Activated CD4-positive, alpha-beta T cell treated with anti-CD3 and anti-CD28 coated beads for 36 hours (primary cell): ENCODE measurements at regions not wholly inside any gene's neighbourhood (a gene's known extent, or its start where the extent isn't known, plus 50 kb on each side); places are given as distances from the start of the nearest gene placed in this dataset.

Experiments
- ATAC-seq: fragments of 200-7000 bp; cut with Tn5 transposase; one replicate; pipeline ENCODE4 v1.10.0; 2021; ENCODE audit warnings: mild to moderate bottlenecking, moderate library complexity
- CTCF ChIA-PET: fragments of 350-600 bp; sonication (Branson Sonifier 250); formaldehyde crosslinking; loops from one replicate; lab custom pipeline; 2021; ENCODE audit warnings: antibody characterized with exemption; lab: Charles Lee
- POLR2A ChIA-PET: fragments of 350-600 bp; sonication (Branson Sonifier 250); formaldehyde crosslinking; loops from one replicate; lab custom pipeline; 2021; ENCODE audit warnings: antibody characterized with exemption, inconsistent platforms; lab: Charles Lee
- DNase-seq: peaks from one replicate; pipeline ENCODE4 v3.0.0-alpha.2; 2020
- H3K27ac Mint-ChIP-seq: one replicate; pipeline ENCODE4 v1.8.0; 2021; ENCODE audit warnings: mixed read lengths
- H3K27me3 Mint-ChIP-seq: one replicate; pipeline ENCODE4 v1.8.0; 2021; ENCODE audit warnings: mixed read lengths
- H3K36me3 Mint-ChIP-seq: one replicate; pipeline ENCODE4 v1.8.0; 2021; ENCODE audit warnings: low read depth, mixed read lengths
- H3K4me1 Mint-ChIP-seq: one replicate; pipeline ENCODE4 v1.8.0; 2021; ENCODE audit warnings: mixed read lengths
- H3K4me3 Mint-ChIP-seq: one replicate; pipeline ENCODE4 v1.8.0; 2021; ENCODE audit warnings: mild to moderate bottlenecking, moderate library complexity, mixed read lengths
- H3K9me3 Mint-ChIP-seq: one replicate; pipeline ENCODE4 v1.8.0; 2021; ENCODE audit warnings: low read depth, mixed read lengths
- intact Hi-C, 2 experiments: fragments of 100-400 bp; cut with DNase I in 1 of 2; cut with micrococcal nuclease in 1 of 2; formaldehyde crosslinking; loops; one replicate each; pipeline versions ENCODE4 v1.14.2 to v1.15.1; 2022 to 2024; cut with DNase I, micrococcal nuclease

DNA sequence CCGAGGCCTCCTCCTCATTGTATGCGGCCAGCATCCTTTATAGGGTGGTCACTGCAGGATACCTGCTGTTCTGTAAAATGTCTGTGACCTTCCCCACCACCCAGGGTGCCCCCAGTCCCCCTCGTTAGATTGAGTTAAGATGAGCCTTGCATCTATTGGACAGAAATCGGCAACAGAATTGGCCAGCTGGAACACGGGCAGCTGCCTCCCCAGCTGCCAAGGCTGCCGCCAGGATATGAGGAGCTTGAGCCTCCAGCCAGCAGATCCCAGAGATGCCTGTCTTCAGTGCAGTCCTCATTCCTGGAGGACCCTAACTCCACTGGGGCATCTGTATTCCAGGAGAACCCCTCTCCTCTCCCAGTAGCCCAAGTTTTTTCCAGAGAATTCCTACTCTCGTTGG is 463.0 kb downstream of the TSHZ3 start:
- Mint-ChIP-seq H3K4me1 (no peaks in the 10 kb centered on the region), H3K27ac (no peak overlapping the region), H3K9me3 (no peaks in the 10 kb centered on the region), H3K4me3 (no peak overlapping the region), H3K36me3 (no peaks in the 10 kb centered on the region), H3K27me3 (peaks cover 8% of the 10 kb centered on the region)
- ATAC-seq: no peak
- DNase-seq: no peak
- POLR2A ChIA-PET: no interaction called here
- CTCF ChIA-PET: no interaction called here
- intact Hi-C loops: no loop called here

DNA sequence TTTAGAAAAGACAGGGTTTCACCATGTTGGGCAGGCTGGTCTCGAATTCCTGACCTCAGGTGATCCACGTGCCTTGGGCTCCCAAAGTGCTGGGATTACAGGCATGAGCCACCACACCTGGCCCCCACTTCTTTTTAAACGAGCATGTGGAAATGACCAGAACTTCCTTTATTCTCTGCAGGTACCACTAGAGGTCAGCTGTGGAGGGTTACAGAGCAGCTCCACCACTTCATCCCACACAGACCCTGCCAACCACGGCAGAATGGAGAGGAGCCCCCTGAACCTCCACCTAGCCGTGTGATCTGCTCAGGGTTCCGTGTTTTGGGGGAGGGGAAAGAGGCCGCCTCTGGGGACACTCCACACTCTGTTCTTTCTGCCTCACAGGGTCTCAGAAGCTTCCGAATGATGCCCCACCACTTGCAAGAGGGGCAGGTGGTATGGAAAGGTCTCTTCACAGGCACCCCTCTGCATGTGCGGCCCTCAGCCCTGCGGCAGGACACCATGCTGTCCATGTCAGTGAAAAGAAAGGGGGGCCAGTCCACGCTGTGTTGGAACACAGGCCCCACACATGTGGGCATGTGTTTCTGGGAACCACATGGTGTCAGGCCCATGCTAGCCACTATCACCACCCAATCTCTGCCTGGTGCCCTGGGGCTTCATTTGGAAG is 465.0 kb downstream of the TSHZ3 start:
- Mint-ChIP-seq H3K4me1 (no peaks in the 10 kb centered on the region), H3K27ac (no peak overlapping the region), H3K36me3 (no peaks in the 10 kb centered on the region), H3K4me3 (no peak overlapping the region), H3K9me3 (no peaks in the 10 kb centered on the region), H3K27me3 (peaks cover 2% of the 10 kb centered on the region)
- no peak for ATAC-seq
- POLR2A ChIA-PET: no interaction called here
- CTCF ChIA-PET: no interaction called here
- DNase-seq: no peak
- intact Hi-C loops: no loop called here

DNA sequence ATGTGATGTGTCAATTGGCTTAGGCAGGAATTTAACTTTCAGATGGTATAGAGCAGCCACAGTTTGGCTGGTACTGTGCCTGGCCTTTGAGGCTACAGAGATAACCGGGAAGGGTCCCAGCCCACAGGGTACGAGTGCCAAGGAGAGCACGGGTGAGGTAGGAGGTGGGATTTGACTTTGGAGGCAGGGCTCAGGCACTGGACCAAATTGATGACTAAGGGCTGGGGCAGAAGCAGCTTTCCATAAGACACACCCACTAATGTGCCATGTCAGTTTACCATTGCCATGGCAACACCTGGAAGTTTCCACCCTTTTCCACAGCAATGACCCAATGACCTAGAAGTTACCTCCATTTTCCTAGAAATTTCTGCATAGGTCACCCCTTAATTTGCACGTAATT is 466.2 kb downstream of the TSHZ3 start:
- Mint-ChIP-seq H3K4me3 (no peak overlapping the region), H3K36me3 (no peaks in the 10 kb centered on the region), H3K4me1 (no peaks in the 10 kb centered on the region), H3K27me3 (no peaks in the 10 kb centered on the region), H3K27ac (no peak overlapping the region), H3K9me3 (no peaks in the 10 kb centered on the region)
- ATAC-seq: no peak
- ChIA-PET POLR2A (no interaction called here), CTCF (interaction anchor here (0.6 kb wide), 1 partner anchor 163 kb away, joined by 3 read pairs; no protein-coding TSS in a partner anchor)
- intact Hi-C loops: no loop called here
- DNase-seq: no peak

DNA sequence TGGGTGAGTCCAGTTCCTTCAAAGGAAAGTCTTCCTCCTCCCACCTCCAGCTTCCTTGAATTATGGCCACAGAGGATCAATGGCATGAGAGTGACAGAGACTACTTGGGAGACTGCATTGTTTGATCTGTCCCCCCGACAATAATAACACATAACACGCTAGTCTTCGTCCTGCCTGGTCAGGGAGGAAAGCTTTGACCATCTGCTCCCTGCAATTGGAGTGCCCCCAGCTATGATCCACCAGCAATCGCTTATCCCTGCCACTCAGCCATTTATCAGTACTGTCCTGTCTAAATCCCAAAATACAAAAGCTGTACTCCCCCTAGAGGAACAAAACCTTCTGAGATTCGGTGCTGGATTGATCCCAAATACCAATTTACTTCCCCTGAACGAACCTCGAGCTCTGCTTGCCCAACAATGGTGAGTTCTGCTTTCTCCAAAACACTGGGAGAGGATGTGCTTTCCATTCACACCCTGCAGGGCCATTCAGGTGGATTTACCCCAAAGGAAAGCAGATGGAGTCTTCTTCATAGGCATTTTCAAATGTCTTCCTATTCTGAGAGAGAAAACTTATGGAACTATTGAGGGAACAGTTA is 466.7 kb downstream of the TSHZ3 start:
- no peaks in the 10 kb centered on the region for H3K27me3 Mint-ChIP-seq
- no peak overlapping the region for H3K27ac Mint-ChIP-seq
- intact Hi-C loops: no loop called here
- POLR2A ChIA-PET: no interaction called here
- DNase-seq (no peak), ATAC-seq (no peak)
- no peaks in the 10 kb centered on the region for H3K36me3 Mint-ChIP-seq
- CTCF ChIA-PET: no interaction called here
- no peak overlapping the region for H3K4me3 Mint-ChIP-seq
- H3K9me3 Mint-ChIP-seq: no peaks in the 10 kb centered on the region
- no peaks in the 10 kb centered on the region for H3K4me1 Mint-ChIP-seq

DNA sequence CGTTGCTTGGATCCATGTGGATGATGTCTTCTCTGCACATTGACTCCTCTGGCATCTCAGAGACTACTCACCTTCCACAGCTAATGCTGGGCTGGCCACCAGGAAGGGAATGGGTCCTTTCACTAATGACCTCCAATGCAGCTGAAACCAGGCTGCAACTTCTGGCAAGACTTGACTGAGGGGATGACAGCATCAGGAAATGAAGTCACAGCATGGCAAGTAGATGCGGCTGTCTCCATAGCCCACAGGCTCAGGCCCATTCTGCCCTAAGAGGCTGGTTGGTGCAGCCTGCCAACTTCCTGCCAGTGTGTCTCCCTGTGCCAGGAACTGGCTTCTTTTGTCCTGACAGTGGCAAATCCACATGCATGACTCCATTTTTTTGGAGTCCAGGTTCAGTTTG is 467.3 kb downstream of the TSHZ3 start:
- ChIA-PET CTCF (no interaction called here), POLR2A (no interaction called here)
- intact Hi-C loops: no loop called here
- no peak for DNase-seq
- H3K27me3 Mint-ChIP-seq: no peaks in the 10 kb centered on the region
- no peaks in the 10 kb centered on the region for H3K4me1 Mint-ChIP-seq
- no peaks in the 10 kb centered on the region for H3K9me3 Mint-ChIP-seq
- no peak for ATAC-seq
- no peaks in the 10 kb centered on the region for H3K36me3 Mint-ChIP-seq
- H3K4me3 Mint-ChIP-seq: no peak overlapping the region
- H3K27ac Mint-ChIP-seq: no peak overlapping the region

GRCh38 chr19:30881281-30881680 is 468.0 kb downstream of the TSHZ3 start:
- Mint-ChIP-seq H3K4me1 (no peaks in the 10 kb centered on the region), H3K36me3 (no peaks in the 10 kb centered on the region), H3K27ac (no peak overlapping the region), H3K4me3 (no peak overlapping the region), H3K27me3 (no peaks in the 10 kb centered on the region), H3K9me3 (no peaks in the 10 kb centered on the region)
- ATAC-seq (no peak), DNase-seq (no peak)
- POLR2A ChIA-PET: no interaction called here
- CTCF ChIA-PET: no interaction called here
- intact Hi-C loops: no loop called here

DNA sequence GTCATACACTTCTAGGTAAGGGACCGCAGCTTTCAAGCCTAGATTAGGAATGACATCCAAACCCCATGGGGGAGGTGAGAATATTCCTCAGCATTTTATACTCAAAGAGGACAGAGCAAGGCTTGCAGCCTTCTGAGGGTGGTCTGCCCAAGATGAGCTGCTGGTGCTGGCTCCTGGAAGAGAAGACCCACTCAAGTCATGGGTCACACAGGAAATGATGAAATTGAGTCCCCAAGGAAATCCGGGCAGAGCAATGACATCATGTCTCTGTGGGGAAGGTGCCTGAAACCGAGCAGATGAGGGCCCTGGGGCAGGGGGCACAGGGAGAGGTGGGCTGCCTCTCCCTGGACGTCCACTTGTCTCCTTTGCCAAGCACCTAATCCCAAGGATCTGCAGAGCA is 468.7 kb downstream of the TSHZ3 start:
- H3K27ac Mint-ChIP-seq: no peak overlapping the region
- no peaks in the 10 kb centered on the region for H3K36me3 Mint-ChIP-seq
- DNase-seq (no peak), ATAC-seq (no peak)
- no peaks in the 10 kb centered on the region for H3K27me3 Mint-ChIP-seq
- no peak overlapping the region for H3K4me3 Mint-ChIP-seq
- no peaks in the 10 kb centered on the region for H3K4me1 Mint-ChIP-seq
- H3K9me3 Mint-ChIP-seq: no peaks in the 10 kb centered on the region
- ChIA-PET POLR2A (no interaction called here), CTCF (interaction anchor here (0.6 kb wide), 1 partner anchor 276 kb away, joined by 3 read pairs; no protein-coding TSS in a partner anchor)
- intact Hi-C loops: no loop called here

- no peaks in the 10 kb centered on the region for H3K36me3 Mint-ChIP-seq
- no peaks in the 10 kb centered on the region for H3K27me3 Mint-ChIP-seq
- ChIA-PET POLR2A (no interaction called here), CTCF (interaction anchor here (0.6 kb wide), 1 partner anchor 276 kb away, joined by 3 read pairs; no protein-coding TSS in a partner anchor)
- no peak overlapping the region for H3K27ac Mint-ChIP-seq
- H3K4me1 Mint-ChIP-seq: no peaks in the 10 kb centered on the region
- DNase-seq: no peak
- intact Hi-C loops: no loop called here
- ATAC-seq: no peak
- H3K4me3 Mint-ChIP-seq: no peak overlapping the region
- H3K9me3 Mint-ChIP-seq: no peaks in the 10 kb centered on the region
These were observed 469.1 kb downstream of the TSHZ3 start for GRCh38 chr19:30880151-30880550.

DNA sequence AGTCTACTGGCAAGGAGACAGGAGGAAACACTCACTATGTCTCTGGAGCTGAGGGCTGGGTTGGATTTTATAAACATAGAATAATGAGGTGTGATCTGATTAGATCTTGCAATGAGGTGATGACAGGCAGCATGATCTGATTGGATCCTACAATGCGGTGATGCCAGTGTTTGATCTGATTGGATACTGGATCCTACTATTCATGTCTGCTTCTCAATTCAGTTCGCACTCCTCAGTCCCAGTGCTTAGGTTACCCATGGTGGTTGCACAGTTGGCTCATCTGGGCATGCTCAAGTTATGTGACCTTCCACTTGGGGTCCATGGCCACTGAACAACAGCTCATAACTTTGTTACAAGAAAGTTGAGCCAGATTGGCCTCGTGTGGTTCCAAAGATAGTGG is 469.5 kb downstream of the TSHZ3 start:
- DNase-seq (no peak), ATAC-seq (no peak)
- intact Hi-C loops: no loop called here
- Mint-ChIP-seq H3K4me3 (no peak overlapping the region), H3K4me1 (no peaks in the 10 kb centered on the region), H3K36me3 (no peaks in the 10 kb centered on the region), H3K27me3 (no peaks in the 10 kb centered on the region), H3K9me3 (no peaks in the 10 kb centered on the region), H3K27ac (no peak overlapping the region)
- CTCF ChIA-PET: interaction anchor here (0.6 kb wide), 1 partner anchor 275 kb away, joined by 3 read pairs; no protein-coding TSS in a partner anchor
- POLR2A ChIA-PET: no interaction called here

- no peaks in the 10 kb centered on the region for H3K36me3 Mint-ChIP-seq
- H3K4me1 Mint-ChIP-seq: no peaks in the 10 kb centered on the region
- no peak overlapping the region for H3K4me3 Mint-ChIP-seq
- ChIA-PET POLR2A (no interaction called here), CTCF (no interaction called here)
- intact Hi-C loops: no loop called here
- ATAC-seq (no peak), DNase-seq (no peak)
- H3K27me3 Mint-ChIP-seq: no peaks in the 10 kb centered on the region
- H3K27ac Mint-ChIP-seq: no peak overlapping the region
- no peaks in the 10 kb centered on the region for H3K9me3 Mint-ChIP-seq
These were observed 470.0 kb downstream of the TSHZ3 start for GRCh38 chr19:30879225-30879624.

- ATAC-seq: no peak
- Mint-ChIP-seq H3K36me3 (no peaks in the 10 kb centered on the region), H3K4me1 (no peaks in the 10 kb centered on the region), H3K4me3 (no peak overlapping the region), H3K9me3 (no peaks in the 10 kb centered on the region), H3K27me3 (no peaks in the 10 kb centered on the region), H3K27ac (no peak overlapping the region)
- intact Hi-C loops: no loop called here
- no peak for DNase-seq
- ChIA-PET CTCF (no interaction called here), POLR2A (no interaction called here)
These were observed 470.7 kb downstream of the TSHZ3 start for GRCh38 chr19:30878495-30878894.

DNA sequence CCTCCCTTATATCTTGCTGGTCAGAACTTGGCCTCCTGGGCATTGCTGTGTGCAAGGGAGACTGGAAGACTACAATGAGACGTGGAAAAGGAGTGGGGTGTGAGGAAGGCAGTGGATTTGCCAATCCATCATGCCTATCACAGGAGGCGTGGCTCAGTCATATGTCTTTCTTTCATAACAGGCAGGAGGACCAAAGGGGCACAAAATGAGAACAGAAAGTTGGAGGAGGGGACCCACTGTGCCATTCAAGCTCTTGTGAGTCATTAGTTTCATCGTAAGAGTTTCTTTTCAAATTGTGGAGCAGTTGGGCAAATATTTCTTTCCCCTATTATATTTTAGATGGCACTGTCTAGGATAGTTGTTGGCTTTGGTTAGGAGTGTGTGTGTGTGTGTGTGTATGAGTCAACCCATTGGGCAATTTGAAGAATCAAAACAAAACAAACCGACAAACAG is 471.5 kb downstream of the TSHZ3 start:
- Mint-ChIP-seq H3K27me3 (no peaks in the 10 kb centered on the region), H3K27ac (no peak overlapping the region), H3K9me3 (no peaks in the 10 kb centered on the region), H3K4me1 (no peaks in the 10 kb centered on the region), H3K4me3 (no peak overlapping the region), H3K36me3 (no peaks in the 10 kb centered on the region)
- no peak for DNase-seq
- ATAC-seq: no peak
- ChIA-PET CTCF (interaction anchor here (0.6 kb wide), 1 partner anchor 12 kb away, joined by 3 read pairs; no protein-coding TSS in a partner anchor), POLR2A (no interaction called here)
- intact Hi-C loops: no loop called here
